AG09319 (cell line): ENCODE measurements at regions not wholly inside any gene's neighbourhood (a gene's known extent, or its start where the extent isn't known, plus 50 kb on each side); places are given as distances from the start of the nearest gene placed in this dataset.

Experiments
- DNase-seq: peaks from one replicate; pipeline ENCODE4 v3.0.0-alpha.2; 2010; ENCODE audit warnings: low read depth; ENCODE audit errors: extremely low read depth
- CTCF ChIP-seq: IDR thresholded peaks from 2 replicates; pipeline ENCODE4 v1.5.1; 2011; ENCODE audit warnings: low read depth, mild to moderate bottlenecking, inconsistent platforms, low read length, moderate library complexity

GRCh38 chr18:44474591-44474990 lies 206.1 kb upstream of the SETBP1 start:
- DNase-seq, result no peak
- no peak for TF ChIP-seq CTCF

GRCh38 chr18:44482761-44483160 lies 197.9 kb upstream of the SETBP1 start:
- no peak for TF ChIP-seq CTCF
- DNase-seq, result no peak

GRCh38 chr18:44495151-44495550 lies 185.5 kb upstream of the SETBP1 start:
- no peak for DNase-seq
- TF ChIP-seq CTCF, result no peak

GRCh38 chr18:44497311-44497710 lies 183.4 kb upstream of the SETBP1 start:
- no peak for DNase-seq
- no peak for TF ChIP-seq CTCF

- no peak for DNase-seq
- TF ChIP-seq CTCF, result no peak
These were observed 182.8 kb upstream of the SETBP1 start for GRCh38 chr18:44497757-44498490.

- no peak for TF ChIP-seq CTCF
- no peak for DNase-seq
These were observed 179.7 kb upstream of the SETBP1 start for GRCh38 chr18:44500808-44501610.

- TF ChIP-seq CTCF, result no peak
- no peak for DNase-seq
These were observed 178.5 kb upstream of the SETBP1 start for GRCh38 chr18:44502221-44502620.
